Thyroid gland (tissue), 4 donors: ENCODE measurements at regions not wholly inside any gene's neighbourhood (a gene's known extent, or its start where the extent isn't known, plus 50 kb on each side); places are given as distances from the start of the nearest gene placed in this dataset.

Experiments
- DNase-seq, 2 donors: peaks; one replicate each; pipeline ENCODE4 v3.0.0-alpha.2; 2019
- H3K27ac ChIP-seq, 3 donors: fragments of 200-600 bp; sonication (generic); 1 replicate in 2 of 3; 2 replicates in 1 of 3; pipeline ENCODE4 v1.5.1; 2016 to 2019; ENCODE audit warnings: mild to moderate bottlenecking in 1 of 3, moderate library complexity in 1 of 3
- H3K27me3 ChIP-seq: fragments of 200-600 bp; sonication (generic); one replicate; pipeline ENCODE4 v1.5.1; 2019
- H3K36me3 ChIP-seq, 2 donors: fragments of 200-600 bp; sonication (generic); one replicate each; pipeline ENCODE4 v1.5.1; 2016 to 2019
- H3K4me1 ChIP-seq, 2 donors: fragments of 200-600 bp; sonication (generic); one replicate each; pipeline ENCODE4 v1.5.1; 2017 to 2019
- H3K4me3 ChIP-seq, 3 donors: fragments of 200-600 bp; sonication (generic); replicated peaks in 1 of 3; 1 replicate in 2 of 3; 2 replicates in 1 of 3; pipeline ENCODE4 v1.5.1; 2016; ENCODE audit warnings: mild to moderate bottlenecking in 1 of 3
- H3K9me3 ChIP-seq: fragments of 200-600 bp; sonication (generic); one replicate; pipeline ENCODE4 v1.5.1; 2017
- POLR2A ChIP-seq, 2 donors: fragments of 450-650 bp; IDR thresholded peaks; one replicate each; pipeline ENCODE4 v1.6.1; 2017; ENCODE audit warnings: antibody characterized with exemption in 2 of 2, mild to moderate bottlenecking in 2 of 2, moderate library complexity in 1 of 2
- WGBS, 2 donors: methylation state at CpG; one replicate each; pipeline ENCODE4 v1.1.5; 2017; 5-methylcytosine and 5-hydroxymethylcytosine counted together
- intact Hi-C: fragments of 100-400 bp; cut with DNase I; formaldehyde crosslinking; loops from one replicate; pipeline ENCODE4 v1.15.1; 2023
- TF ChIP-seq, protein P1 (sequence below), 6 experiments: fragments of 200-600 bp in 3 of 6; fragments of 450-650 bp in 3 of 6; sonication (generic) in 3 of 6; IDR thresholded peaks; one replicate each; pipeline ENCODE4 v1.5.1; 2016 to 2019; ENCODE audit warnings: antibody characterized with exemption in 6 of 6, mild to moderate bottlenecking in 2 of 6, inconsistent platforms in 1 of 6, moderate library complexity in 1 of 6

DNA sequence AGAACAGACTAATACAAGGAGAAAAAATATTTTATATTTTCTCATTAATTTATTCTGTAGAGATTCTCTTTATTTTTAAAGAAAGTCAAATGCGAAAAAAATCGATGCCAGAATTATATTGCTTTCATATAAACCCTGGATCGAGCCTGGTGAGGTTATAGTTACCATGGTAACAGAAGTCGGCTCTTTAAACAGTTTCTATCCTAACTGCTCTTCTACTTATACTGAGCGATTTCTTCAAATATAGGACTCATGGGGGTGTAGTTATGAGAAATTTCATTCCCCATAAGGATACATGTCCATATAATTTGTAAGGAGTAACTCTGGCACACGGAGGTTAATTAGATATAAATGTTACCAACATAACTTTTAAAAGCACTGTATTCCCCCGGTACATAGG, 973.5 kb upstream of the NCAM2 start:
- Histone ChIP-seq H3K4me1 (no peaks in the 10 kb centered on the region), H3K27me3 (no peaks in the 10 kb centered on the region), H3K27ac (no peak overlapping the region), H3K36me3 (no peaks in the 10 kb centered on the region), H3K9me3 (no peaks in the 10 kb centered on the region), H3K4me3 (no peak overlapping the region)
- TF ChIP-seq, protein P1, sequence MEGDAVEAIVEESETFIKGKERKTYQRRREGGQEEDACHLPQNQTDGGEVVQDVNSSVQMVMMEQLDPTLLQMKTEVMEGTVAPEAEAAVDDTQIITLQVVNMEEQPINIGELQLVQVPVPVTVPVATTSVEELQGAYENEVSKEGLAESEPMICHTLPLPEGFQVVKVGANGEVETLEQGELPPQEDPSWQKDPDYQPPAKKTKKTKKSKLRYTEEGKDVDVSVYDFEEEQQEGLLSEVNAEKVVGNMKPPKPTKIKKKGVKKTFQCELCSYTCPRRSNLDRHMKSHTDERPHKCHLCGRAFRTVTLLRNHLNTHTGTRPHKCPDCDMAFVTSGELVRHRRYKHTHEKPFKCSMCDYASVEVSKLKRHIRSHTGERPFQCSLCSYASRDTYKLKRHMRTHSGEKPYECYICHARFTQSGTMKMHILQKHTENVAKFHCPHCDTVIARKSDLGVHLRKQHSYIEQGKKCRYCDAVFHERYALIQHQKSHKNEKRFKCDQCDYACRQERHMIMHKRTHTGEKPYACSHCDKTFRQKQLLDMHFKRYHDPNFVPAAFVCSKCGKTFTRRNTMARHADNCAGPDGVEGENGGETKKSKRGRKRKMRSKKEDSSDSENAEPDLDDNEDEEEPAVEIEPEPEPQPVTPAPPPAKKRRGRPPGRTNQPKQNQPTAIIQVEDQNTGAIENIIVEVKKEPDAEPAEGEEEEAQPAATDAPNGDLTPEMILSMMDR (IDR thresholded peaks at IDR 0.05) = no peak
- no peak for TF ChIP-seq POLR2A (IDR thresholded peaks at IDR 0.05)
- intact Hi-C loops = no loop called here
- no peak for DNase-seq
- 87 to 90% methylated on average over 7 of the region's 7 CpGs for WGBS, 2 donors

GRCh38 chr21:20026543-20026942, 971.7 kb upstream of the NCAM2 start:
- H3K9me3 ChIP-seq = no peaks in the 10 kb centered on the region
- intact Hi-C loops = no loop called here

DNA sequence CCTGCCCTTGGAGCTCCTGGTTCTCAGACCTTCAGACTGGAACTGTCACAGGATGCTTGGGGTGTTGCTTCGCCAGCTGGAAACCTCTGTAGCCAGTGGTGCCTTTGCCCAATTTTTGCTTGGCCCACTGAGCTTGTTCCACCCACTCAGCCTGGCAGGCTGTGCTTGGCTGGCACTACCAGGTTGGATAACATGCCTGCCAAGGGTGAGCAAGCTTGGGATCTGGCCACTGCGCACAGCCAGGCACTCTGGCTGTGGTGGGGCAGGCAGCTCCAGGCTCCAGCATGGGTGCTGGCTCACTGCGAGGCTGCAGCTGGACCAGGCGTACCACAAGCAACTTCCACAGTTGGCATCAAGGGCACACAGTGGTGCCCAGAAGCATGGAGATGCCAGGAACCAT, 967.8 kb upstream of the NCAM2 start:
- Histone ChIP-seq H3K4me1 (no peaks in the 10 kb centered on the region), H3K9me3 (no peaks in the 10 kb centered on the region), H3K27me3 (no peaks in the 10 kb centered on the region), H3K27ac (no peak overlapping the region), H3K36me3 (no peaks in the 10 kb centered on the region), H3K4me3 (no peak overlapping the region)
- intact Hi-C loops = no loop called here
- DNase-seq = no peak
- TF ChIP-seq, protein P1 (IDR thresholded peaks at IDR 0.05) = no peak
- TF ChIP-seq POLR2A (IDR thresholded peaks at IDR 0.05) = no peak
- WGBS, 2 donors = 93 to 96% methylated on average over 3 to 4 of the region's 4 CpGs

More at GRCh38 chr21:20026543-20026942, 971.7 kb upstream of the NCAM2 start:
- Histone ChIP-seq H3K36me3 (no peaks in the 10 kb centered on the region), H3K4me3 (no peak overlapping the region), H3K27ac (no peak overlapping the region), H3K27me3 (no peaks in the 10 kb centered on the region), H3K4me1 (no peaks in the 10 kb centered on the region)
- no peak for DNase-seq
- TF ChIP-seq POLR2A (IDR thresholded peaks at IDR 0.05) = no peak
- TF ChIP-seq, protein P1 (IDR thresholded peaks at IDR 0.05) = no peak
- 89 to 95% methylated on average over 2 of the region's 2 CpGs for WGBS, 2 donors

DNA sequence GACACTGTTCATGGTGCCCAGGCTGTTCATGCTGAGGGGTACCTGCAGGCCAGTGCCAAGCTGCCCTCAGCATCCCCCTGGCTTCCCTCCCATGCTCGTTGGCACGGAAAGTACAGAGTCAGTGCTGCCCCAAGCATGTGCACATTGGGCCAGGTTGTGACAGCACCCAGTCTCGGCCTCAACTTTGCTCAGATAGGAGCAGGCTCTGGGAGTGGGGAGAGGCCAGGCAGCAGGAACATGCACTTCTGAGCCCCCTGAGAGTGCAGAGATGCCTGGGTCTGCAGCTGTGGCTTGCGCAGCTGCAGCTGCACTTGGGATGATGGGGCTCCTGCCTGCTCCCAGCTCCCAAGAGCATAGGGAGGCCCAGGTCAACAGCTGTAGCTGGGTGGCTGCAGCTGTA, 966.4 kb upstream of the NCAM2 start:
- no peak overlapping the region for H3K4me3 ChIP-seq
- TF ChIP-seq, protein P1 (IDR thresholded peaks at IDR 0.05) = no peak
- no peak for TF ChIP-seq POLR2A (IDR thresholded peaks at IDR 0.05)
- DNase-seq = no peak
- no peaks in the 10 kb centered on the region for H3K9me3 ChIP-seq
- no peak overlapping the region for H3K27ac ChIP-seq
- no peaks in the 10 kb centered on the region for H3K4me1 ChIP-seq
- intact Hi-C loops = no loop called here
- no peaks in the 10 kb centered on the region for H3K36me3 ChIP-seq
- 100% methylated on average over 2 of the region's 4 CpGs; no CpG with 5 or more reads in 1 of the 2 donors for WGBS, 2 donors
- no peaks in the 10 kb centered on the region for H3K27me3 ChIP-seq

- H3K4me1 ChIP-seq = no peaks in the 10 kb centered on the region
- H3K4me3 ChIP-seq = no peak overlapping the region
- 94 to 95% methylated on average over 2 of the region's 2 CpGs for WGBS, 2 donors
- no peak overlapping the region for H3K27ac ChIP-seq
- no peaks in the 10 kb centered on the region for H3K9me3 ChIP-seq
- H3K27me3 ChIP-seq = no peaks in the 10 kb centered on the region
- intact Hi-C loops = no loop called here
- TF ChIP-seq POLR2A (IDR thresholded peaks at IDR 0.05) = no peak
- TF ChIP-seq, protein P1 (IDR thresholded peaks at IDR 0.05) = no peak
- no peaks in the 10 kb centered on the region for H3K36me3 ChIP-seq
- DNase-seq = no peak
Measured at GRCh38 chr21:20040768-20041167, 957.4 kb upstream of the NCAM2 start.
